ENCODE measurements at regions not wholly inside any gene's neighbourhood (a gene's known extent, or its start where the extent isn't known, plus 50 kb on each side); places are given as distances from the start of the nearest gene placed in this dataset.
A peak's percentile ranks its signal among the peaks of the same experiment; 100 is the strongest.
"Not testable (repeated sequence)": the region's sequence is repeated elsewhere in the genome, so short reads cannot be mapped to it uniquely, and the experiment has no call there.

GRCh38 chr3:74413547-74414241 lies 200.8 kb downstream of the CNTN3 start:
- DNase-seq: no peak

- DNase-seq: no peak
Observed at GRCh38 chr3:74410276-74410941, 204.1 kb downstream of the CNTN3 start.

GRCh38 chr3:74409066-74409465 lies 205.4 kb downstream of the CNTN3 start:
- no peak for DNase-seq

- DNase-seq: no peak
Observed at GRCh38 chr3:74403307-74403706, 211.2 kb downstream of the CNTN3 start.

GRCh38 chr3:74402821-74403220 lies 211.6 kb downstream of the CNTN3 start:
- no peak for DNase-seq

GRCh38 chr3:74393426-74393825 lies 221.0 kb downstream of the CNTN3 start:
- DNase-seq: no peak

GRCh38 chr3:74390121-74390877 lies 224.2 kb downstream of the CNTN3 start:
- peak; percentile 36 for DNase-seq

GRCh38 chr3:74387111-74387735 lies 227.2 kb downstream of the CNTN3 start:
- DNase-seq: no peak

GRCh38 chr3:74384159-74384558 lies 230.3 kb downstream of the CNTN3 start:
- DNase-seq: no peak

GRCh38 chr3:74377669-74378068 lies 236.8 kb downstream of the CNTN3 start:
- DNase-seq: no peak

GRCh38 chr3:74376323-74376722 lies 238.1 kb downstream of the CNTN3 start:
- DNase-seq: not testable (repeated sequence)

- no peak for DNase-seq
Observed at GRCh38 chr3:74375653-74376052, 238.8 kb downstream of the CNTN3 start.

- no peak for DNase-seq
Observed at GRCh38 chr3:74372743-74373142, 241.7 kb downstream of the CNTN3 start.

GRCh38 chr3:74370342-74370741 lies 244.1 kb downstream of the CNTN3 start:
- no peak for DNase-seq

GRCh38 chr3:74366331-74366730 lies 248.1 kb downstream of the CNTN3 start:
- no peak for DNase-seq

GRCh38 chr3:74363346-74363745 lies 251.1 kb downstream of the CNTN3 start:
- no peak for DNase-seq

GRCh38 chr3:74360406-74360805 lies 254.1 kb downstream of the CNTN3 start:
- no peak for DNase-seq

GRCh38 chr3:74357881-74358280 lies 256.6 kb downstream of the CNTN3 start:
- peak; percentile 32 for DNase-seq

GRCh38 chr3:74353039-74353438 lies 261.4 kb downstream of the CNTN3 start:
- DNase-seq: no peak

- no peak for DNase-seq
Observed at GRCh38 chr3:74352166-74352565, 262.3 kb downstream of the CNTN3 start.

- no peak for DNase-seq
Observed at GRCh38 chr3:74351213-74351612, 263.2 kb downstream of the CNTN3 start.

GRCh38 chr3:74349015-74349414 lies 265.4 kb downstream of the CNTN3 start:
- no peak for DNase-seq

- DNase-seq: no peak
Observed at GRCh38 chr3:74347563-74348268, 266.7 kb downstream of the CNTN3 start.

Data from femur (tissue), 1 donor.